ENCODE measurements at regions not wholly inside any gene's neighbourhood (a gene's known extent, or its start where the extent isn't known, plus 50 kb on each side); places are given as distances from the start of the nearest gene placed in this dataset.

DNA sequence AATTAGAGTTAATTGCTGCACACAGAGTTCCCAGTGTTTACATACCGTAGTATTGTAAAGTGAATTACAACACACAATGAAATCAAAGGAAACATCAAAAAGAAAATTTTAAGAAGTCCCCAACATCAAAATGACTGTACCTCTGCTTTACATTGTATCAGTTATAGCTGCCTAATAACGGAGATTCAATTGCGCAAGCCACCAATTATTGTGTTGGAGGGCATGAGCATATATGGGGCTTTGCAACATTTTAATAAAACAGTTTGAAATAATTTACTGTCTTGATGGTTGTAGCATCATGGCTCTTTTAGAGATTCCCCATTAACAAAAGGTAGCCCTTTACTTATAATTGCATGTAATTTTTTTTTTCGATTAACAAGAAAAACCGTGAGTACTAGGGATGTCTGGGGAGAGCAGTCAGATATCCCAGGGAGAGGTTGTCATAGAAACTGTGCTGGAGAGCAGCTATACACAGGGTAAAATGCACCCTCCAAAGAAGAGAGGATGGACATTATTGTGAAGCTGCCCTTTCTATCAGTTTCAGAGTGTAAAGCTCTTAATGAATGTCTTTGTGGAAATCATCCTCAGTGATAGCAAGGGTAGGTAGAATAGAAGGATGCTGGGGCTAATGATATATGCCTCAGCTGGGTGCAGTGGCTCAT lies 55.9 kb upstream of the BTG3 start:
- TF ChIP-seq NFXL1 (CRISPR knock-in tag; IDR thresholded peaks at IDR 0.05), result no peak
- TF ChIP-seq JUNB (CRISPR knock-in tag; conservative IDR thresholded peaks at IDR 0.05), result no peak
- no peak for TF ChIP-seq MAZ (CRISPR knock-in tag; conservative IDR thresholded peaks at IDR 0.05 in 1 of 2, IDR thresholded peaks at IDR 0.05 in 1 of 2)
- no peak for TF ChIP-seq SMARCA4 (IDR thresholded peaks at IDR 0.05)
- TF ChIP-seq EP300 (IDR thresholded peaks at IDR 0.05; ENCODE audit: low read length), result no peak
- TF ChIP-seq, protein P1, sequence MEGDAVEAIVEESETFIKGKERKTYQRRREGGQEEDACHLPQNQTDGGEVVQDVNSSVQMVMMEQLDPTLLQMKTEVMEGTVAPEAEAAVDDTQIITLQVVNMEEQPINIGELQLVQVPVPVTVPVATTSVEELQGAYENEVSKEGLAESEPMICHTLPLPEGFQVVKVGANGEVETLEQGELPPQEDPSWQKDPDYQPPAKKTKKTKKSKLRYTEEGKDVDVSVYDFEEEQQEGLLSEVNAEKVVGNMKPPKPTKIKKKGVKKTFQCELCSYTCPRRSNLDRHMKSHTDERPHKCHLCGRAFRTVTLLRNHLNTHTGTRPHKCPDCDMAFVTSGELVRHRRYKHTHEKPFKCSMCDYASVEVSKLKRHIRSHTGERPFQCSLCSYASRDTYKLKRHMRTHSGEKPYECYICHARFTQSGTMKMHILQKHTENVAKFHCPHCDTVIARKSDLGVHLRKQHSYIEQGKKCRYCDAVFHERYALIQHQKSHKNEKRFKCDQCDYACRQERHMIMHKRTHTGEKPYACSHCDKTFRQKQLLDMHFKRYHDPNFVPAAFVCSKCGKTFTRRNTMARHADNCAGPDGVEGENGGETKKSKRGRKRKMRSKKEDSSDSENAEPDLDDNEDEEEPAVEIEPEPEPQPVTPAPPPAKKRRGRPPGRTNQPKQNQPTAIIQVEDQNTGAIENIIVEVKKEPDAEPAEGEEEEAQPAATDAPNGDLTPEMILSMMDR (IDR thresholded peaks at IDR 0.05 in 2 of 3, conservative IDR thresholded peaks at IDR 0.05 in 1 of 3; ENCODE audit: insufficient read depth in 2 of 3, low read depth in 1 of 3, low read length in 3 of 3), result no peak
- no peak for TF ChIP-seq ZNF274 (IDR thresholded peaks at IDR 0.05; ENCODE audit: borderline replicate concordance, low read depth, low read length)
- no peak for TF ChIP-seq POLR2A (conservative IDR thresholded peaks at IDR 0.05)
- TF ChIP-seq RAD21 (CRISPR knock-in tag; conservative IDR thresholded peaks at IDR 0.05 in 1 of 2, IDR thresholded peaks at IDR 0.05 in 1 of 2), result no peak
- TF ChIP-seq MTA2 (IDR thresholded peaks at IDR 0.05; ENCODE audit: low read depth), result no peak
- TF ChIP-seq RBFOX2 (IDR thresholded peaks at IDR 0.05; ENCODE audit: low read depth, low read length), result no peak
- TF ChIP-seq, protein P2, sequence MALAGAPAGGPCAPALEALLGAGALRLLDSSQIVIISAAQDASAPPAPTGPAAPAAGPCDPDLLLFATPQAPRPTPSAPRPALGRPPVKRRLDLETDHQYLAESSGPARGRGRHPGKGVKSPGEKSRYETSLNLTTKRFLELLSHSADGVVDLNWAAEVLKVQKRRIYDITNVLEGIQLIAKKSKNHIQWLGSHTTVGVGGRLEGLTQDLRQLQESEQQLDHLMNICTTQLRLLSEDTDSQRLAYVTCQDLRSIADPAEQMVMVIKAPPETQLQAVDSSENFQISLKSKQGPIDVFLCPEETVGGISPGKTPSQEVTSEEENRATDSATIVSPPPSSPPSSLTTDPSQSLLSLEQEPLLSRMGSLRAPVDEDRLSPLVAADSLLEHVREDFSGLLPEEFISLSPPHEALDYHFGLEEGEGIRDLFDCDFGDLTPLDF (CRISPR knock-in tag; IDR thresholded peaks at IDR 0.05), result no peak
